ENCODE measurements at regions not wholly inside any gene's neighbourhood (a gene's known extent, or its start where the extent isn't known, plus 50 kb on each side); places are given as distances from the start of the nearest gene placed in this dataset.

- TF ChIP-seq, protein P1, sequence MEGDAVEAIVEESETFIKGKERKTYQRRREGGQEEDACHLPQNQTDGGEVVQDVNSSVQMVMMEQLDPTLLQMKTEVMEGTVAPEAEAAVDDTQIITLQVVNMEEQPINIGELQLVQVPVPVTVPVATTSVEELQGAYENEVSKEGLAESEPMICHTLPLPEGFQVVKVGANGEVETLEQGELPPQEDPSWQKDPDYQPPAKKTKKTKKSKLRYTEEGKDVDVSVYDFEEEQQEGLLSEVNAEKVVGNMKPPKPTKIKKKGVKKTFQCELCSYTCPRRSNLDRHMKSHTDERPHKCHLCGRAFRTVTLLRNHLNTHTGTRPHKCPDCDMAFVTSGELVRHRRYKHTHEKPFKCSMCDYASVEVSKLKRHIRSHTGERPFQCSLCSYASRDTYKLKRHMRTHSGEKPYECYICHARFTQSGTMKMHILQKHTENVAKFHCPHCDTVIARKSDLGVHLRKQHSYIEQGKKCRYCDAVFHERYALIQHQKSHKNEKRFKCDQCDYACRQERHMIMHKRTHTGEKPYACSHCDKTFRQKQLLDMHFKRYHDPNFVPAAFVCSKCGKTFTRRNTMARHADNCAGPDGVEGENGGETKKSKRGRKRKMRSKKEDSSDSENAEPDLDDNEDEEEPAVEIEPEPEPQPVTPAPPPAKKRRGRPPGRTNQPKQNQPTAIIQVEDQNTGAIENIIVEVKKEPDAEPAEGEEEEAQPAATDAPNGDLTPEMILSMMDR (IDR thresholded peaks at IDR 0.05; ENCODE audit: extremely low read depth, missing control alignments) = no peak
- no peak for DNase-seq (ENCODE audit: low spot score)
Observed at GRCh38 chr4:10821826-10822225, 137.3 kb upstream of the CLNK start.

- TF ChIP-seq, protein P1 (IDR thresholded peaks at IDR 0.05; ENCODE audit: extremely low read depth, missing control alignments) = no peak
Observed at GRCh38 chr4:10816571-10816970, 132.0 kb upstream of the CLNK start.

GRCh38 chr4:10811991-10812390, 127.4 kb upstream of the CLNK start:
- TF ChIP-seq, protein P1 (IDR thresholded peaks at IDR 0.05; ENCODE audit: extremely low read depth, missing control alignments) = no peak
- DNase-seq (ENCODE audit: low spot score) = no peak

More at GRCh38 chr4:10816571-10816970, 132.0 kb upstream of the CLNK start:
- no peak for DNase-seq (ENCODE audit: low spot score)

DNA sequence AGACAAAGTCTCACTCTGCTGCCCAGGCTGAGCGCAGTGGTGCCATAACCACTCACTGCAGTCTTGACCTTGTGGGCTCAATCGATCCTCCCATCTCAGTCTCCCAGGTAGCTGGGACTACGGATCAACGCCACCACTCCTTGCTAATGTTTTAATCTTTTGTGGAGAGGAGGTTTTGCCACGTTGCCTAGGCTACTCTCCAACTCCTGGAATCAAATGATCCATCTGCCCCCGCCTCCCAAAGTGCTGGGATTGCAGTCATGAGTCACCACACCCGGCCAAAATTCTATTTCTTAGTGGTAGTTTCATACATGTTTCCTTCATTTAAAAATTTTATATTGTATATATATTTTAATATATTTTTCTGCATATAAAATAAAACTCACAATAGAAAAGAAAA, 125.8 kb upstream of the CLNK start:
- DNase-seq (ENCODE audit: low spot score) = no peak
- TF ChIP-seq, protein P1 (IDR thresholded peaks at IDR 0.05; ENCODE audit: extremely low read depth, missing control alignments) = no peak

GRCh38 chr4:10809905-10810304, 125.3 kb upstream of the CLNK start:
- no peak for DNase-seq (ENCODE audit: low spot score)
- TF ChIP-seq, protein P1 (IDR thresholded peaks at IDR 0.05; ENCODE audit: extremely low read depth, missing control alignments) = no peak

- DNase-seq (ENCODE audit: low spot score) = no peak
- TF ChIP-seq, protein P1 (IDR thresholded peaks at IDR 0.05; ENCODE audit: extremely low read depth, missing control alignments) = no peak
Observed at GRCh38 chr4:10808591-10808990, 124.0 kb upstream of the CLNK start.

- DNase-seq (ENCODE audit: low spot score) = no peak
- TF ChIP-seq, protein P1 (IDR thresholded peaks at IDR 0.05; ENCODE audit: extremely low read depth, missing control alignments) = no peak
Observed at GRCh38 chr4:10806953-10807645, 122.5 kb upstream of the CLNK start.
